HG02938 (cell line): ENCODE measurements at regions not wholly inside any gene's neighbourhood (a gene's known extent, or its start where the extent isn't known, plus 50 kb on each side); places are given as distances from the start of the nearest gene placed in this dataset.

Experiments
- ATAC-seq: cut with Tn5 transposase; IDR thresholded peaks from one replicate; pipeline ENCODE4 v1.9.1; 2021; ENCODE audit warnings: mild to moderate bottlenecking, moderate library complexity; ENCODE audit not compliant: unreplicated experiment

DNA sequence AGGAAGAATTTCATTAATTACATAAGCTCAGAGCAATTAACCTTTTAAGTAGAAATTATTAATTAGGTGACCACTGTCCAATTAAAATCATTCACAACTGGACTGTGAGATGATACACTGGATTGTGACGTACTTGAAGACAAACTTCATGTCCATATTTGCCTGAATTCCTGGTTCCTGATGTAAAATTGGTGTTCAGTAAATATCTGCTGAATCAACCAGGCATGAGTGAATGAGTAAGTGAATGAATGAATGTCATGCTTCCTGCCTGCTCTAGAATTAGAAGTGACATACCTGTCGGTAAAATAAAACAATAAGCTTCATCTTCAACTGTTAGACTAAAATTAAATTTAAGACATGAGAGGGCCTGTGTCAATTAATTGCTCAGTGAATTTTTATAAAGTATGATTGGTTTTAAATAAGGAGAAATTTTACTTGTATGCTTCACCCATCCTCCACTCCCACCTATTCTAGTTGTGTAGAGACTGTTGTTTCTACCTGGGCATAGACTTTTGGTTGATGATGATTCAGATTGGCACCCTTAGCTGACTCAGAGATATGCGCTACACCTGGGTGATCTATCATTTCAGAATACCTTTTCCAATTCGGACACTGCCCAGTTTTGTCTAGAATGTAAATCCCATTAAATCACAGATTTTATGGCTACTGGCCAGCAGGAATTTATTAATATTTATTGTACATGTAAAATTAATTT is 56.9 kb upstream of the PTGS2 start:
- ATAC-seq, result no peak

DNA sequence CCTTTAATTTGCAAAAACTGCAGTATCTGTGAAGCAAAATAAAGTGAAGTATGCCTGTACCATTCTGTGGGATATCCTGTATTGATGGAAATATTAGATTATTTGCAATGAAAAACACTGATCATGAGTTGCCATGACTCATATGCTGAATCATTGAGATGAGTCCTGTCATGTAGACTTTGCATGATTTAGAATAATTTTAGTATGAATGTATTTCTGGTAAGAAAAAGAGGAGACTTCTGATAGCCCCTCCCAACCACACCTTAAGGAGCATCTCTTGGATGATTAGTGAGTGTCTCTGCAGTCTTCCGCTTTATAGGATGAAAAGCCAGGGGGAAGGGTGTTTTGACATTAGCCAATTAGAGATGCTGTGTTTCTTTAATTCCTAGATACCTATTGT is 55.2 kb upstream of the PTGS2 start:
- ATAC-seq, result no peak

DNA sequence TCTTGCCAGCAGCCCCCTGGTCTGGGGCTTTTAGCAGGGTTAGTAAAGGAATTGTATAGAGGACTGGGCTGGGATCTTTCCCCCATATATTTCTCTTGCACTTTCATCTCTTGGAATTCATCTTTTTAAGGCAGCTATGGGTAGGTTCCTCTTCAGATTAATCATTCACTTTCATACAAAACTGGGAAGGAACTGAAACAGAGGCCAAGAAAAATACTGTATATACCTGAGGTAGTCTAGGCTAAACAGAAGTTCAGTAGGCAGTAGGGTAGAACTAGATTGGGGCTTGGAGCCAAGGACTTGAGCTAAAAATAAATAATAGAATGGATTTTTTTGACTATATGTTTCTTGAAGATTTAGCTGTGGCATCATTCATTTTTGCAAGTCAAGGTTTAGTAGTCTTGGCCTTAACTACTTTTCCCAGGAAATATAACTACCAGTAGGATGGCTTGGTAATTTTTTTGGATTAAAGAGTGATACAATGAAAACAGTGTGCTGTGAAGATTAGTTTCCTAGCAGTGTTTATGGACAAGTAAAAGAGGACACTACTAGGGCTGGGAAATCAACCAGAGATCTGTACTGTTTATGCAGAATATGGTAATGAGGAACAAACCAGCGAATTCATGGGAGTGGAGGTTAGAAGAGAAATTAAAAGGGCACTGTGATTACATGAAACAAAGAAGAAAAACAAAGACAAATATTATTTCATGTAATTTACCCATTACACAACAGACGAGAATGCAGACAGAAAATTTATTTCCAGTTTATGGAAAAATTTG is 50.9 kb upstream of the PTGS2 start:
- no peak for ATAC-seq
